ENCODE measurements at regions not wholly inside any gene's neighbourhood (a gene's known extent, or its start where the extent isn't known, plus 50 kb on each side); places are given as distances from the start of the nearest gene placed in this dataset.

GRCh38 chr4:43843501-43843900 is 605.1 kb downstream of the KCTD8 start:
- H3K9me3 ChIP-seq: no peaks in the 10 kb centered on the region
- no peak overlapping the region for H3K27ac ChIP-seq (ENCODE audit: low read length)
- no peaks in the 10 kb centered on the region for H3K4me1 ChIP-seq (ENCODE audit: control insufficient read depth in 1 of 2, extremely low read depth in 1 of 2, insufficient read depth in 2 of 2, low read length in 2 of 2)
- no peaks in the 10 kb centered on the region for H3K27me3 Mint-ChIP-seq
- CTCF ChIA-PET: no interaction called here
- WGBS (ENCODE audit: insufficient coverage): no CpG with 5 or more reads among the region's 1 CpG
- H3K4me3 ChIP-seq (ENCODE audit: control insufficient read depth in 1 of 2, extremely low read depth in 1 of 2, low read length in 1 of 2): no peak overlapping the region
- H3K9me3 Mint-ChIP-seq: peaks cover 9 to 14% (median 13%) of the 10 kb centered on the region in 3 donors
- no peak for ATAC-seq (replicated peaks in 1 of 4)
- H3K27me3 ChIP-seq (replicated peaks in 1 of 2; ENCODE audit: control insufficient read depth in 2 of 2, extremely low read depth in 1 of 2, insufficient read depth in 2 of 2, low read length in 1 of 2): no peaks in the 10 kb centered on the region
- no peaks in the 10 kb centered on the region for H3K36me3 Mint-ChIP-seq
- DNase-seq: no peak
- H3K4me3 Mint-ChIP-seq: no peak overlapping the region
- POLR2A ChIA-PET: no interaction called here
- H3K4me1 Mint-ChIP-seq: no peaks in the 10 kb centered on the region
- no peak overlapping the region for H3K27ac Mint-ChIP-seq
- no peaks in the 10 kb centered on the region for H3K36me3 ChIP-seq (ENCODE audit: control insufficient read depth in 2 of 2, extremely low read depth in 1 of 2, insufficient read depth in 1 of 2, low read length in 1 of 2)

GRCh38 chr4:43846111-43846587 is 602.5 kb downstream of the KCTD8 start:
- CTCF ChIA-PET: no interaction called here

GRCh38 chr4:43853565-43854264 is 594.9 kb downstream of the KCTD8 start:
- POLR2A ChIA-PET: no interaction called here
- no peaks in the 10 kb centered on the region for H3K36me3 ChIP-seq (ENCODE audit: control insufficient read depth in 2 of 2, extremely low read depth in 1 of 2, insufficient read depth in 1 of 2, low read length in 1 of 2)
- no peak overlapping the region for H3K4me3 Mint-ChIP-seq

More at GRCh38 chr4:43846111-43846587, 602.5 kb downstream of the KCTD8 start:
- ATAC-seq (replicated peaks in 1 of 4) (no peak), DNase-seq (peak in 2 of 35 experiments; percentile 0)
- Mint-ChIP-seq H3K4me1 (no peaks in the 10 kb centered on the region), H3K4me3 (no peak overlapping the region), H3K9me3 (peaks cover 10 to 18% (median 12%) of the 10 kb centered on the region in 3 donors), H3K27ac (no peak overlapping the region), H3K27me3 (no peaks in the 10 kb centered on the region), H3K36me3 (no peaks in the 10 kb centered on the region)
- Histone ChIP-seq H3K27ac (ENCODE audit: low read length) (no peak overlapping the region), H3K4me1 (ENCODE audit: control insufficient read depth in 1 of 2, extremely low read depth in 1 of 2, insufficient read depth in 2 of 2, low read length in 2 of 2) (no peaks in the 10 kb centered on the region), H3K9me3 (no peaks in the 10 kb centered on the region), H3K36me3 (ENCODE audit: control insufficient read depth in 2 of 2, extremely low read depth in 1 of 2, insufficient read depth in 1 of 2, low read length in 1 of 2) (no peaks in the 10 kb centered on the region), H3K4me3 (ENCODE audit: control insufficient read depth in 1 of 2, extremely low read depth in 1 of 2, low read length in 1 of 2) (no peak overlapping the region), H3K27me3 (replicated peaks in 1 of 2; ENCODE audit: control insufficient read depth in 2 of 2, extremely low read depth in 1 of 2, insufficient read depth in 2 of 2, low read length in 1 of 2) (no peaks in the 10 kb centered on the region)
- POLR2A ChIA-PET: no interaction called here
- 92% methylated on average over 14 of the region's 22 CpGs for WGBS (ENCODE audit: insufficient coverage)

GRCh38 chr4:43855283-43855682 is 593.3 kb downstream of the KCTD8 start:
- no peak overlapping the region for H3K4me3 ChIP-seq (ENCODE audit: control insufficient read depth in 1 of 2, extremely low read depth in 1 of 2, low read length in 1 of 2)
- H3K27ac Mint-ChIP-seq: no peak overlapping the region
- H3K27me3 Mint-ChIP-seq: no peaks in the 10 kb centered on the region
- H3K27me3 ChIP-seq (replicated peaks in 1 of 2; ENCODE audit: control insufficient read depth in 2 of 2, extremely low read depth in 1 of 2, insufficient read depth in 2 of 2, low read length in 1 of 2): no peaks in the 10 kb centered on the region
- H3K9me3 ChIP-seq: no peaks in the 10 kb centered on the region
- H3K4me3 Mint-ChIP-seq: no peak overlapping the region
- no peaks in the 10 kb centered on the region for H3K36me3 ChIP-seq (ENCODE audit: control insufficient read depth in 2 of 2, extremely low read depth in 1 of 2, insufficient read depth in 1 of 2, low read length in 1 of 2)
- H3K9me3 Mint-ChIP-seq: peaks cover 10 to 22% (median 16%) of the 10 kb centered on the region in 3 donors
- ChIA-PET POLR2A (no interaction called here), CTCF (no interaction called here)
- H3K4me1 Mint-ChIP-seq: no peaks in the 10 kb centered on the region
- WGBS (ENCODE audit: insufficient coverage): no CpG with 5 or more reads among the region's 2 CpGs
- H3K27ac ChIP-seq (ENCODE audit: low read length): no peak overlapping the region
- H3K36me3 Mint-ChIP-seq: no peaks in the 10 kb centered on the region
- DNase-seq (no peak), ATAC-seq (replicated peaks in 1 of 4) (no peak)
- H3K4me1 ChIP-seq (ENCODE audit: control insufficient read depth in 1 of 2, extremely low read depth in 1 of 2, insufficient read depth in 2 of 2, low read length in 2 of 2): no peaks in the 10 kb centered on the region

More at GRCh38 chr4:43853565-43854264, 594.9 kb downstream of the KCTD8 start:
- no peak for DNase-seq
- Histone ChIP-seq H3K27me3 (replicated peaks in 1 of 2; ENCODE audit: control insufficient read depth in 2 of 2, extremely low read depth in 1 of 2, insufficient read depth in 2 of 2, low read length in 1 of 2) (no peaks in the 10 kb centered on the region), H3K4me3 (ENCODE audit: control insufficient read depth in 1 of 2, extremely low read depth in 1 of 2, low read length in 1 of 2) (no peak overlapping the region), H3K27ac (ENCODE audit: low read length) (no peak overlapping the region), H3K4me1 (ENCODE audit: control insufficient read depth in 1 of 2, extremely low read depth in 1 of 2, insufficient read depth in 2 of 2, low read length in 2 of 2) (no peaks in the 10 kb centered on the region), H3K9me3 (no peaks in the 10 kb centered on the region)
- Mint-ChIP-seq H3K27ac (no peak overlapping the region), H3K4me1 (no peaks in the 10 kb centered on the region), H3K9me3 (peaks cover 12 to 17% (median 16%) of the 10 kb centered on the region in 3 donors), H3K27me3 (no peaks in the 10 kb centered on the region), H3K36me3 (no peaks in the 10 kb centered on the region)
- no CpG with 5 or more reads among the region's 7 CpGs for WGBS (ENCODE audit: insufficient coverage)
- CTCF ChIA-PET: no interaction called here
- no peak for ATAC-seq (replicated peaks in 1 of 4)

GRCh38 chr4:43864616-43865146 is 583.9 kb downstream of the KCTD8 start:
- H3K27ac ChIP-seq (ENCODE audit: low read length): no peak overlapping the region

GRCh38 chr4:43867908-43868307 is 580.7 kb downstream of the KCTD8 start:
- no peak overlapping the region for H3K27ac ChIP-seq (ENCODE audit: low read length)
- Mint-ChIP-seq H3K4me1 (no peaks in the 10 kb centered on the region), H3K4me3 (no peak overlapping the region), H3K36me3 (no peaks in the 10 kb centered on the region), H3K27me3 (no peaks in the 10 kb centered on the region), H3K9me3 (peaks cover 12 to 26% (median 22%) of the 10 kb centered on the region in 3 donors), H3K27ac (no peak overlapping the region)
- POLR2A ChIA-PET: no interaction called here
- DNase-seq: no peak
- H3K9me3 ChIP-seq: no peaks in the 10 kb centered on the region
- no peaks in the 10 kb centered on the region for H3K36me3 ChIP-seq (ENCODE audit: control insufficient read depth in 2 of 2, extremely low read depth in 1 of 2, insufficient read depth in 1 of 2, low read length in 1 of 2)
- H3K4me1 ChIP-seq (ENCODE audit: control insufficient read depth in 1 of 2, extremely low read depth in 1 of 2, insufficient read depth in 2 of 2, low read length in 2 of 2): no peaks in the 10 kb centered on the region
- no peak for ATAC-seq (replicated peaks in 1 of 4)
- no peak overlapping the region for H3K4me3 ChIP-seq (ENCODE audit: control insufficient read depth in 1 of 2, extremely low read depth in 1 of 2, low read length in 1 of 2)
- H3K27me3 ChIP-seq (replicated peaks in 1 of 2; ENCODE audit: control insufficient read depth in 2 of 2, extremely low read depth in 1 of 2, insufficient read depth in 2 of 2, low read length in 1 of 2): no peaks in the 10 kb centered on the region
- 63% methylated on average over 2 of the region's 2 CpGs for WGBS (ENCODE audit: insufficient coverage)
- CTCF ChIA-PET: no interaction called here

More at GRCh38 chr4:43864616-43865146, 583.9 kb downstream of the KCTD8 start:
- Mint-ChIP-seq H3K4me1 (no peaks in the 10 kb centered on the region), H3K36me3 (no peaks in the 10 kb centered on the region), H3K27me3 (no peaks in the 10 kb centered on the region), H3K9me3 (peaks cover 13 to 24% (median 19%) of the 10 kb centered on the region in 3 donors), H3K4me3 (no peak overlapping the region), H3K27ac (no peak overlapping the region)
- Histone ChIP-seq H3K4me3 (ENCODE audit: control insufficient read depth in 1 of 2, extremely low read depth in 1 of 2, low read length in 1 of 2) (no peak overlapping the region), H3K9me3 (no peaks in the 10 kb centered on the region), H3K4me1 (ENCODE audit: control insufficient read depth in 1 of 2, extremely low read depth in 1 of 2, insufficient read depth in 2 of 2, low read length in 2 of 2) (no peaks in the 10 kb centered on the region), H3K27me3 (replicated peaks in 1 of 2; ENCODE audit: control insufficient read depth in 2 of 2, extremely low read depth in 1 of 2, insufficient read depth in 2 of 2, low read length in 1 of 2) (no peaks in the 10 kb centered on the region), H3K36me3 (ENCODE audit: control insufficient read depth in 2 of 2, extremely low read depth in 1 of 2, insufficient read depth in 1 of 2, low read length in 1 of 2) (no peaks in the 10 kb centered on the region)
- WGBS (ENCODE audit: insufficient coverage): 54% methylated on average over 2 of the region's 5 CpGs
- DNase-seq (no peak), ATAC-seq (replicated peaks in 1 of 4) (no peak)
- ChIA-PET CTCF (no interaction called here), POLR2A (no interaction called here)

Data from T-cell (primary cell).